BE2C (cell line): ENCODE measurements at regions not wholly inside any gene's neighbourhood (a gene's known extent, or its start where the extent isn't known, plus 50 kb on each side); places are given as distances from the start of the nearest gene placed in this dataset.
"Not testable (repeated sequence)": the region's sequence is repeated elsewhere in the genome, so short reads cannot be mapped to it uniquely, and the experiment has no call there.

ENCODE experiments used
- DNase-seq: peaks from one replicate; pipeline ENCODE4 v3.0.0-alpha.2; 2020
- H3K27me3 ChIP-seq: fragments of 250-450 bp; sonication (Bioruptor Pico); 2 replicates; pipeline ENCODE4 v1.5.1; 2020; ENCODE audit warnings: mild to moderate bottlenecking
- H3K36me3 ChIP-seq: fragments of 250-450 bp; sonication (Bioruptor Pico); 2 replicates; pipeline ENCODE4 v1.5.1; 2020; ENCODE audit warnings: mild to moderate bottlenecking
- H3K4me1 ChIP-seq: fragments of 250-450 bp; sonication (Bioruptor Pico); 2 replicates; pipeline ENCODE4 v1.5.1; 2020
- H3K4me3 ChIP-seq: 2 replicates; pipeline ENCODE4 v1.5.1; 2011; ENCODE audit warnings: low read depth, low read length
- H3K9me3 ChIP-seq: fragments of 250-450 bp; sonication (Bioruptor Pico); 2 replicates; pipeline ENCODE4 v1.5.1; 2020
- CTCF ChIP-seq: IDR thresholded peaks from 2 replicates; pipeline ENCODE4 v1.5.1; 2012; ENCODE audit warnings: mild to moderate bottlenecking, low read depth, low read length

DNA sequence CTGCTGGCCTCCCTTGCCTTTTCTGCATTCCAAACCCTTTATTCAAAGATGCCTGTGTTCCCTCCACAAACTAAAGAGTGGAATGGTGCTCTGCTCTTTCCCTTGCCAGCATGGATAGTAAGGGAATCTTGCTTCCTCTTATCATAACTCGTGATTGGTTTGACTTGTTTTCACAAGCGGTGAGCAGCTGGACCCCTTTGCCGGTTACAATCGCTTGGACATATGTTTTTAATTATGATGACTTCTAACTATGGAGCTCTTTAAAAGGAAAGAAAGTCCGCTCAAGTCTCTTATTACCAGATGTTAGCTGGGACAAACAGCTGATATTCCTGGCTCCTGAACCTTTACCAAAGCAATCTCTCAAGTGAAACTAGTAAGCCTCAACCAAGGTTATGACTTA, 1094.7 kb downstream of the UQCRFS1 start:
- DNase-seq = no peak
- TF ChIP-seq CTCF = no peak

GRCh38 chr19:28117143-28117542, 1095.8 kb downstream of the UQCRFS1 start:
- Histone ChIP-seq H3K4me1 (no peaks in the 10 kb centered on the region), H3K4me3 (no peak overlapping the region), H3K9me3 (no peaks in the 10 kb centered on the region), H3K27me3 (no peaks in the 10 kb centered on the region), H3K36me3 (no peaks in the 10 kb centered on the region)
- TF ChIP-seq CTCF = no peak
- DNase-seq = no peak

More for the DNA sequence above, 1094.7 kb downstream of the UQCRFS1 start:
- Histone ChIP-seq H3K27me3 (no peaks in the 10 kb centered on the region), H3K4me1 (no peaks in the 10 kb centered on the region), H3K9me3 (no peaks in the 10 kb centered on the region), H3K36me3 (no peaks in the 10 kb centered on the region), H3K4me3 (no peak overlapping the region)

- DNase-seq = not testable (repeated sequence)
Measured at GRCh38 chr19:28116379-28116778, 1096.6 kb downstream of the UQCRFS1 start.

GRCh38 chr19:28103921-28104320, 1109.0 kb downstream of the UQCRFS1 start:
- no peaks in the 10 kb centered on the region for H3K4me1 ChIP-seq
- no peak for TF ChIP-seq CTCF
- H3K9me3 ChIP-seq = no peaks in the 10 kb centered on the region; the same call in 1 of the 2 replicates
- DNase-seq = no peak
- H3K36me3 ChIP-seq = no peaks in the 10 kb centered on the region
- H3K27me3 ChIP-seq = no peaks in the 10 kb centered on the region
- no peak overlapping the region for H3K4me3 ChIP-seq

More at GRCh38 chr19:28116379-28116778, 1096.6 kb downstream of the UQCRFS1 start:
- H3K4me3 ChIP-seq, H3K27me3 ChIP-seq, H3K36me3 ChIP-seq, H3K9me3 ChIP-seq, H3K4me1 ChIP-seq: not testable (repeated sequence)

DNA sequence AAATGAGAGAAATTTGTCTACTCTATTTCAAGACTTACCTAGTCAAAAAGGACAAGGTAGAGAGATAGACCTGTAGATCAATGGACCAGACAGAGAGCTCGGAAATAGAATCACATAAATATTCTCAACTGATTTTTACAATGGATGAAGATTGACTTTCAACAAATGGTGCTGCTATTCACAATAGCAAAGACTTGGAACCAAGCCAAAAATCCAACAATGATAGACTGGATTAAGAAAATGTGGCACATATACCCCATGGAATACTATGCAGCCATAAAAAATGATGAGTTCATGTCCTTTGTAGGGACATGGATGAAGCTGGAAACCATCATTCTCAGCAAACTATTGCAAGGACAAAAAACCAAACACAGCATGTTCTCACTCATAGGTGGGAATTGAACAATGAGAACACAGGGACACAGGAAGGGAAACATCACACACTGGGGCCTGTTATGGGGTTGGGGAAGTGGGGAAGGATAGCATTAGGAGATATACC, 1128.2 kb downstream of the UQCRFS1 start:
- not testable (repeated sequence) for H3K4me3 ChIP-seq, H3K9me3 ChIP-seq, H3K27me3 ChIP-seq, H3K4me1 ChIP-seq, H3K36me3 ChIP-seq, DNase-seq

DNA sequence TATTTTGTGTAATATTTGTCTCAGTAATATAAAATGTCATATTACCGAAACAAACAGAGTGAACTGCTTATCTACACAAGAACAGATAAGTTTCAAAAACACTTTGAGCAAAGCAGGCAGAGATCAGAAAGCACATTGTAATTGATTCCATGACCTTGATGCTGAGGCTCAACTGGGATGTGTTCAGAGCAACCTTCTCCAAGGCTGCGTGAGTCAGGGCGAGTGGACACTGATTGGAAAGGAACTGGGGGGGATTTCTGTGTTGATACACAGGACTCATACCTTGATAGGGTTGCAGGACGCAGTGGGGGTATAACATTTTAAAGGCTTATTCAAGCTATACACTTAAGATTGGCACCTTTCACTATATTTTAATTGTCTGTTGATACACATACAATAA, 1136.3 kb downstream of the UQCRFS1 start:
- no peaks in the 10 kb centered on the region; the same call in none of the 2 replicates for H3K9me3 ChIP-seq
- TF ChIP-seq CTCF = no peak

GRCh38 chr19:28075229-28075628, 1137.7 kb downstream of the UQCRFS1 start:
- TF ChIP-seq CTCF = no peak
- no peak for DNase-seq
- no peaks in the 10 kb centered on the region for H3K27me3 ChIP-seq
- no peaks in the 10 kb centered on the region; the same call in none of the 2 replicates for H3K9me3 ChIP-seq
- H3K4me3 ChIP-seq = no peak overlapping the region
- no peaks in the 10 kb centered on the region for H3K36me3 ChIP-seq
- H3K4me1 ChIP-seq = no peaks in the 10 kb centered on the region

More for the DNA sequence above, 1136.3 kb downstream of the UQCRFS1 start:
- DNase-seq = no peak
- H3K36me3 ChIP-seq = no peaks in the 10 kb centered on the region
- H3K27me3 ChIP-seq = no peaks in the 10 kb centered on the region
- no peak overlapping the region for H3K4me3 ChIP-seq
- H3K4me1 ChIP-seq = no peaks in the 10 kb centered on the region
